DND-41 (cell line): ENCODE measurements at regions not wholly inside any gene's neighbourhood (a gene's known extent, or its start where the extent isn't known, plus 50 kb on each side); places are given as distances from the start of the nearest gene placed in this dataset.

ENCODE experiments used
- ATAC-seq: fragments of 200-7000 bp; cut with Tn5 transposase; 3 replicates; pipeline ENCODE4 v1.9.1; 2021; ENCODE audit warnings: low read depth; ENCODE audit not compliant: insufficient read depth
- DNase-seq: peaks from one replicate; pipeline ENCODE4 v3.0.0-alpha.2; 2020
- H2AFZ ChIP-seq: 2 replicates; pipeline ENCODE4 v1.6.0; 2012; ENCODE audit warnings: low read depth, low read length
- H3K27ac ChIP-seq: 2 replicates; pipeline ENCODE4 v1.5.1; 2012; ENCODE audit warnings: low read length, inconsistent platforms
- H3K27me3 ChIP-seq: fragments of 200-600 bp; sonication (generic); 2 replicates; pipeline ENCODE4 v1.6.0; 2012; ENCODE audit warnings: low read length, mild to moderate bottlenecking, inconsistent platforms; ENCODE audit not compliant: insufficient read depth, poor library complexity
- H3K36me3 ChIP-seq: 2 replicates; pipeline ENCODE4 v1.5.1; 2012; ENCODE audit warnings: low read length, inconsistent platforms; ENCODE audit not compliant: insufficient read depth
- H3K4me1 ChIP-seq: 2 replicates; pipeline ENCODE4 v1.5.1; 2012; ENCODE audit warnings: mild to moderate bottlenecking, low read length; ENCODE audit not compliant: insufficient read depth
- H3K4me2 ChIP-seq: 2 replicates; pipeline ENCODE4 v1.6.0; 2012; ENCODE audit warnings: mild to moderate bottlenecking, moderate library complexity, low read length, inconsistent platforms; ENCODE audit not compliant: insufficient read depth
- H3K4me3 ChIP-seq, 2 experiments: fragments of 200-600 bp in 1 of 2; shearing (Covaris generic) in 1 of 2; 2 replicates each; pipeline ENCODE4 v1.5.1; 2012 to 2016; ENCODE audit warnings: inconsistent platforms in 2 of 2, low read length in 2 of 2, mild to moderate bottlenecking in 2 of 2, low read depth in 1 of 2, moderate library complexity in 1 of 2
- H3K79me2 ChIP-seq: 2 replicates; pipeline ENCODE4 v1.6.0; 2012; ENCODE audit warnings: low read length, inconsistent platforms; ENCODE audit not compliant: insufficient read depth
- H3K9ac ChIP-seq: 2 replicates; pipeline ENCODE4 v1.6.0; 2012; ENCODE audit warnings: low read depth, mild to moderate bottlenecking, inconsistent platforms, low read length, moderate library complexity
- H3K9me3 ChIP-seq: 2 replicates; pipeline ENCODE4 v1.5.1; 2012; ENCODE audit warnings: low read length, moderate library complexity, mild to moderate bottlenecking, inconsistent platforms; ENCODE audit not compliant: insufficient read depth, severe bottlenecking
- H4K20me1 ChIP-seq: 2 replicates; pipeline ENCODE4 v1.6.0; 2012; ENCODE audit warnings: low read length; ENCODE audit not compliant: insufficient read depth
- CTCF ChIP-seq: IDR thresholded peaks from 2 replicates; pipeline ENCODE4 v1.5.1; 2012; ENCODE audit warnings: borderline replicate concordance, low read length, moderate library complexity, mild to moderate bottlenecking; ENCODE audit not compliant: poor library complexity, severe bottlenecking; ENCODE audit errors: extremely low read depth
- EZH2 ChIP-seq: IDR thresholded peaks from 3 replicates; pipeline ENCODE4 v1.6.1; 2012; ENCODE audit warnings: borderline replicate concordance, low read depth, mild to moderate bottlenecking, moderate library complexity, low read length, inconsistent platforms; ENCODE audit not compliant: severe bottlenecking

- Histone ChIP-seq H3K36me3 (no peaks in the 10 kb centered on the region), H3K9me3 (no peaks in the 10 kb centered on the region), H3K4me3 (no peak overlapping the region), H3K9ac (no peak overlapping the region), H2AFZ (no peak overlapping the region), H3K4me1 (no peaks in the 10 kb centered on the region), H3K79me2 (no peaks in the 10 kb centered on the region), H3K4me2 (no peak overlapping the region), H4K20me1 (no peaks in the 10 kb centered on the region), H3K27ac (no peak overlapping the region), H3K27me3 (peaks cover 5% of the 10 kb centered on the region)
- ATAC-seq = no peak
- no peak for DNase-seq
- TF ChIP-seq CTCF = no peak
- TF ChIP-seq EZH2 = no peak
Observed at GRCh38 chr12:62078020-62078419, 182.2 kb upstream of the USP15 start.

- Histone ChIP-seq H2AFZ (no peak overlapping the region), H3K27me3 (peaks cover 5% of the 10 kb centered on the region), H3K4me1 (no peaks in the 10 kb centered on the region), H3K79me2 (no peaks in the 10 kb centered on the region), H3K9me3 (no peaks in the 10 kb centered on the region), H3K9ac (no peak overlapping the region), H3K4me3 (no peak overlapping the region), H3K27ac (no peak overlapping the region), H4K20me1 (no peaks in the 10 kb centered on the region), H3K4me2 (no peak overlapping the region), H3K36me3 (no peaks in the 10 kb centered on the region)
- no peak for ATAC-seq
- no peak for DNase-seq
- TF ChIP-seq CTCF = no peak
- TF ChIP-seq EZH2 = no peak
Observed at GRCh38 chr12:62082448-62082847, 177.8 kb upstream of the USP15 start.

- no peak overlapping the region for H3K4me3 ChIP-seq
- H3K36me3 ChIP-seq = no peaks in the 10 kb centered on the region
- no peaks in the 10 kb centered on the region for H3K27me3 ChIP-seq
- H4K20me1 ChIP-seq = no peaks in the 10 kb centered on the region
- ATAC-seq (no peak), DNase-seq (no peak)
- no peaks in the 10 kb centered on the region for H3K9me3 ChIP-seq
- H3K4me2 ChIP-seq = no peak overlapping the region
- H3K79me2 ChIP-seq = no peaks in the 10 kb centered on the region
- H3K9ac ChIP-seq = no peak overlapping the region
- TF ChIP-seq CTCF (no peak), EZH2 (no peak)
- H3K27ac ChIP-seq = no peak overlapping the region
- no peaks in the 10 kb centered on the region for H3K4me1 ChIP-seq
- H2AFZ ChIP-seq = no peak overlapping the region
Observed at GRCh38 chr12:62098132-62098531, 162.1 kb upstream of the USP15 start.

- ATAC-seq = no peak
- Histone ChIP-seq H3K36me3 (no peaks in the 10 kb centered on the region), H2AFZ (no peak overlapping the region), H3K9ac (no peak overlapping the region), H3K4me3 (no peak overlapping the region), H3K79me2 (no peaks in the 10 kb centered on the region), H3K4me1 (no peaks in the 10 kb centered on the region), H3K9me3 (no peaks in the 10 kb centered on the region), H3K27me3 (no peaks in the 10 kb centered on the region), H4K20me1 (no peaks in the 10 kb centered on the region), H3K4me2 (no peak overlapping the region), H3K27ac (no peak overlapping the region)
- TF ChIP-seq CTCF (no peak), EZH2 (no peak)
- DNase-seq = no peak
Observed at GRCh38 chr12:62103748-62104147, 156.5 kb upstream of the USP15 start.
